ENCODE measurements at regions not wholly inside any gene's neighbourhood (a gene's known extent, or its start where the extent isn't known, plus 50 kb on each side); places are given as distances from the start of the nearest gene placed in this dataset.

DNA sequence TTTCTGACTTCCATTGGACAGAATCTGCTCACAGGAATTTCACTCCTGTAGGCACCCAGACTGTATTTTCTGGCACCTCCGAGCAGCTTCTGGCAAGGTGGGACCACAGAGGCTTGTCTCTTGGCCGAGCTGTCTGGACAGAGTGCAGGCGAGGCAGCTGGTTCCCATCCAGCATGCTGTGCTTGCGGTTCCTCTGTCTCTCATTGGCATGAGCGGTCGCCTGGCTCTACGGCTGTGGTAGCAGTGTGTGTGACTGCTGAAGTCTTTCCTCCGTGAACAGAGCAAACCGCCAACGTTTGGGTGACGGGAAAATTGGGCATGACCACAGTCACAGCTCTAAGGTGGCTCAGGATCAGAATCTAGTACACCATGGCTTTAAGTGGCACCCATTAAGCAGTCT, 411.7 kb upstream of the NETO1 start:
- WGBS, 2 donors: 88 to 90% methylated on average over 11 of the region's 11 CpGs
- no peaks in the 10 kb centered on the region for H3K27me3 ChIP-seq
- TF ChIP-seq, protein P1, sequence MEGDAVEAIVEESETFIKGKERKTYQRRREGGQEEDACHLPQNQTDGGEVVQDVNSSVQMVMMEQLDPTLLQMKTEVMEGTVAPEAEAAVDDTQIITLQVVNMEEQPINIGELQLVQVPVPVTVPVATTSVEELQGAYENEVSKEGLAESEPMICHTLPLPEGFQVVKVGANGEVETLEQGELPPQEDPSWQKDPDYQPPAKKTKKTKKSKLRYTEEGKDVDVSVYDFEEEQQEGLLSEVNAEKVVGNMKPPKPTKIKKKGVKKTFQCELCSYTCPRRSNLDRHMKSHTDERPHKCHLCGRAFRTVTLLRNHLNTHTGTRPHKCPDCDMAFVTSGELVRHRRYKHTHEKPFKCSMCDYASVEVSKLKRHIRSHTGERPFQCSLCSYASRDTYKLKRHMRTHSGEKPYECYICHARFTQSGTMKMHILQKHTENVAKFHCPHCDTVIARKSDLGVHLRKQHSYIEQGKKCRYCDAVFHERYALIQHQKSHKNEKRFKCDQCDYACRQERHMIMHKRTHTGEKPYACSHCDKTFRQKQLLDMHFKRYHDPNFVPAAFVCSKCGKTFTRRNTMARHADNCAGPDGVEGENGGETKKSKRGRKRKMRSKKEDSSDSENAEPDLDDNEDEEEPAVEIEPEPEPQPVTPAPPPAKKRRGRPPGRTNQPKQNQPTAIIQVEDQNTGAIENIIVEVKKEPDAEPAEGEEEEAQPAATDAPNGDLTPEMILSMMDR (IDR thresholded peaks at IDR 0.05): no peak
- no peak for TF ChIP-seq POLR2A (IDR thresholded peaks at IDR 0.05)
- no peaks in the 10 kb centered on the region for H3K36me3 ChIP-seq
- no peak overlapping the region for H3K27ac ChIP-seq
- no peak for DNase-seq
- H3K9me3 ChIP-seq: no peaks in the 10 kb centered on the region
- no peaks in the 10 kb centered on the region for H3K4me1 ChIP-seq
- intact Hi-C loops (cut with DNase I): no loop called here
- no peak overlapping the region for H3K4me3 ChIP-seq (replicated peaks in 1 of 3)

- no peak for DNase-seq
- no peaks in the 10 kb centered on the region for H3K9me3 ChIP-seq
- no peak overlapping the region for H3K27ac ChIP-seq
- WGBS, 2 donors: 85 to 90% methylated on average over 9 of the region's 9 CpGs
- H3K4me3 ChIP-seq (replicated peaks in 1 of 3): no peak overlapping the region
- intact Hi-C loops (cut with DNase I): no loop called here
- H3K36me3 ChIP-seq: no peaks in the 10 kb centered on the region
- TF ChIP-seq POLR2A (IDR thresholded peaks at IDR 0.05): no peak
- TF ChIP-seq, protein P1 (IDR thresholded peaks at IDR 0.05): no peak
- no peaks in the 10 kb centered on the region for H3K27me3 ChIP-seq
- no peaks in the 10 kb centered on the region for H3K4me1 ChIP-seq
Measured at GRCh38 chr18:73274812-73275621, 407.2 kb upstream of the NETO1 start.

GRCh38 chr18:73270920-73271634, 403.3 kb upstream of the NETO1 start:
- Histone ChIP-seq H3K4me3 (replicated peaks in 1 of 3) (no peak overlapping the region), H3K27me3 (no peaks in the 10 kb centered on the region), H3K36me3 (no peaks in the 10 kb centered on the region), H3K27ac (no peak overlapping the region), H3K9me3 (no peaks in the 10 kb centered on the region), H3K4me1 (no peaks in the 10 kb centered on the region)
- intact Hi-C loops (cut with DNase I): no loop called here
- WGBS, 2 donors: 69 to 74% methylated on average over 10 of the region's 10 CpGs
- no peak for DNase-seq
- TF ChIP-seq, protein P1 (IDR thresholded peaks at IDR 0.05): no peak
- no peak for TF ChIP-seq POLR2A (IDR thresholded peaks at IDR 0.05)

DNA sequence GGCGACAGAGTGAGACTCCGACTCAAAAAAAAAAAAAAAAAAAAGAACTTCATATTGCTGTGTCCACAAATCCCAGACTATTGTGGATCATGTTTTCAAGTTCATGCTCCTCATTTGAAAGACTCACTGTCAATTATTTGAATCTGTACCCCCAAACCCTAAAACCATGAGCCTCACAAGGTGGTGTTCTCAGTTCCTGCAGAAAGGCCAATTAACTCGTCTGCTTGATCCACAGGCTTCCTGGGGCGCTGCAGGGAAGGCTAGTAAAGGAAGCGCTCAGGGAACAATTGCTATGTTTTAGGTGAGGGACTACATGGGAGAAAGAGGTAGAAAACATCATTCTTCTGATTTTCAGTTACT, 396.8 kb upstream of the NETO1 start:
- no peak overlapping the region for H3K4me3 ChIP-seq (replicated peaks in 1 of 3)
- H3K27ac ChIP-seq: no peak overlapping the region
- intact Hi-C loops (cut with DNase I): no loop called here
- no peaks in the 10 kb centered on the region for H3K4me1 ChIP-seq
- no peaks in the 10 kb centered on the region for H3K27me3 ChIP-seq
- no peaks in the 10 kb centered on the region for H3K9me3 ChIP-seq
- H3K36me3 ChIP-seq: no peaks in the 10 kb centered on the region
- WGBS, 2 donors: 83 to 89% methylated on average over 4 to 5 of the region's 5 CpGs
- no peak for DNase-seq
- no peak for TF ChIP-seq POLR2A (IDR thresholded peaks at IDR 0.05)
- TF ChIP-seq, protein P1 (IDR thresholded peaks at IDR 0.05): no peak

GRCh38 chr18:73261923-73262322, 394.1 kb upstream of the NETO1 start:
- Histone ChIP-seq H3K9me3 (no peaks in the 10 kb centered on the region), H3K4me3 (replicated peaks in 1 of 3) (no peak overlapping the region), H3K27ac (no peak overlapping the region), H3K4me1 (no peaks in the 10 kb centered on the region), H3K27me3 (no peaks in the 10 kb centered on the region), H3K36me3 (no peaks in the 10 kb centered on the region)
- intact Hi-C loops (cut with DNase I): no loop called here
- no peak for DNase-seq
- TF ChIP-seq, protein P1 (IDR thresholded peaks at IDR 0.05): no peak
- TF ChIP-seq POLR2A (IDR thresholded peaks at IDR 0.05): no peak
- 90 to 94% methylated on average over 1 of the region's 1 CpG for WGBS, 2 donors

Measured in thyroid gland (tissue), 4 donors.